ENCODE measurements at regions not wholly inside any gene's neighbourhood (a gene's known extent, or its start where the extent isn't known, plus 50 kb on each side); places are given as distances from the start of the nearest gene placed in this dataset.

GRCh38 chr10:69726850-69727249 lies 74.9 kb upstream of the COL13A1 start:
- H3K4me1 Mint-ChIP-seq, result no peaks in the 10 kb centered on the region
- ATAC-seq (replicated peaks; ENCODE audit: extremely low read depth, poor library complexity, severe bottlenecking) (no peak), DNase-seq (ENCODE audit: low spot score in 2 of 2) (no peak)
- no peaks in the 10 kb centered on the region for H3K36me3 Mint-ChIP-seq (ENCODE audit: insufficient read depth)
- H3K4me3 Mint-ChIP-seq, result no peak overlapping the region
- peaks cover 63% of the 10 kb centered on the region for H3K27me3 Mint-ChIP-seq
- H3K27ac Mint-ChIP-seq (ENCODE audit: low read depth), result no peak overlapping the region
- H3K9me3 Mint-ChIP-seq, result no peaks in the 10 kb centered on the region

GRCh38 chr10:69728335-69728870 lies 73.3 kb upstream of the COL13A1 start:
- peaks cover 63% of the 10 kb centered on the region for H3K27me3 Mint-ChIP-seq
- no peaks in the 10 kb centered on the region for H3K4me1 Mint-ChIP-seq
- H3K9me3 Mint-ChIP-seq, result no peaks in the 10 kb centered on the region
- H3K27ac Mint-ChIP-seq (ENCODE audit: low read depth), result no peak overlapping the region
- ATAC-seq (replicated peaks; ENCODE audit: extremely low read depth, poor library complexity, severe bottlenecking) (no peak), DNase-seq (ENCODE audit: low spot score in 2 of 2) (no peak)
- H3K4me3 Mint-ChIP-seq, result no peak overlapping the region
- no peaks in the 10 kb centered on the region for H3K36me3 Mint-ChIP-seq (ENCODE audit: insufficient read depth)

GRCh38 chr10:69729326-69730048 lies 72.2 kb upstream of the COL13A1 start:
- H3K27ac Mint-ChIP-seq (ENCODE audit: low read depth), result no peak overlapping the region
- no peak for DNase-seq (ENCODE audit: low spot score in 2 of 2)
- H3K27me3 Mint-ChIP-seq, result peaks cover 53% of the 10 kb centered on the region
- no peak overlapping the region for H3K4me3 Mint-ChIP-seq
- H3K36me3 Mint-ChIP-seq (ENCODE audit: insufficient read depth), result no peaks in the 10 kb centered on the region
- no peak for ATAC-seq (replicated peaks; ENCODE audit: extremely low read depth, poor library complexity, severe bottlenecking)
- H3K4me1 Mint-ChIP-seq, result peaks cover 4% of the 10 kb centered on the region
- H3K9me3 Mint-ChIP-seq, result no peaks in the 10 kb centered on the region

- no peaks in the 10 kb centered on the region for H3K36me3 Mint-ChIP-seq (ENCODE audit: insufficient read depth)
- DNase-seq (ENCODE audit: low spot score in 2 of 2), result no peak
- ATAC-seq (replicated peaks; ENCODE audit: extremely low read depth, poor library complexity, severe bottlenecking), result no peak
- H3K27me3 Mint-ChIP-seq, result peaks cover 43% of the 10 kb centered on the region
- peak overlapping the region; percentile 35 for H3K27ac Mint-ChIP-seq (ENCODE audit: low read depth)
- no peaks in the 10 kb centered on the region for H3K9me3 Mint-ChIP-seq
- peaks cover 10% of the 10 kb centered on the region for H3K4me1 Mint-ChIP-seq
- no peak overlapping the region for H3K4me3 Mint-ChIP-seq
Measured at GRCh38 chr10:69730251-69731156, 71.2 kb upstream of the COL13A1 start.

- DNase-seq (ENCODE audit: low spot score in 2 of 2) (no peak), ATAC-seq (replicated peaks; ENCODE audit: extremely low read depth, poor library complexity, severe bottlenecking) (no peak)
- peak overlapping the region; percentile 35 for H3K27ac Mint-ChIP-seq (ENCODE audit: low read depth)
- H3K9me3 Mint-ChIP-seq, result no peaks in the 10 kb centered on the region
- H3K27me3 Mint-ChIP-seq, result peaks cover 36% of the 10 kb centered on the region
- no peak overlapping the region for H3K4me3 Mint-ChIP-seq
- peaks cover 10% of the 10 kb centered on the region for H3K4me1 Mint-ChIP-seq
- H3K36me3 Mint-ChIP-seq (ENCODE audit: insufficient read depth), result no peaks in the 10 kb centered on the region
Measured at GRCh38 chr10:69731184-69731583, 70.5 kb upstream of the COL13A1 start.

DNA sequence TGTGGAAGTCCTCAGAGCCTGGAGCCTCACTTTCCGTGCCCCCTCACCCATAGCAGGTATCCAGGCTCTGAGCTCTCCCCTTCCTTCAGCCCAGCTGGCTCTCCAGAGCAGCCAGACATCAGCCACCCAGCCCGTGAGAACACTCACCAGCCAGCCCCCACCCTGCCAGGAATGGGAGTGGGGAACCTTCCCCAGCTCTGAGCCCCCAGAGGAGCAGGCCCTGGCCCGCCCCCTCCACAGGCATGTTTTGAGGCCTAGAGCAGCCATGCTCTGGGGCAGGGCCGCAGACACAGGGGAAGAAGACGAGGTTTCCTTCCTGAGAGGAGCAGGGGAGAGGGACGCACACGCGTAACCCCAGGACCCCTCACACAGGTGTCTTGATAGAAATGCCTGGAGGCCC lies 70.0 kb upstream of the COL13A1 start:
- H3K36me3 Mint-ChIP-seq (ENCODE audit: insufficient read depth), result no peaks in the 10 kb centered on the region
- no peak overlapping the region for H3K4me3 Mint-ChIP-seq
- ATAC-seq (replicated peaks; ENCODE audit: extremely low read depth, poor library complexity, severe bottlenecking), result no peak
- H3K4me1 Mint-ChIP-seq, result peaks cover 10% of the 10 kb centered on the region
- no peak for DNase-seq (ENCODE audit: low spot score in 2 of 2)
- H3K27ac Mint-ChIP-seq (ENCODE audit: low read depth), result no peak overlapping the region
- peaks cover 31% of the 10 kb centered on the region for H3K27me3 Mint-ChIP-seq
- H3K9me3 Mint-ChIP-seq, result no peaks in the 10 kb centered on the region

GRCh38 chr10:69732147-69732825 lies 69.4 kb upstream of the COL13A1 start:
- H3K4me1 Mint-ChIP-seq, result peaks cover 10% of the 10 kb centered on the region
- ATAC-seq (replicated peaks; ENCODE audit: extremely low read depth, poor library complexity, severe bottlenecking) (no peak), DNase-seq (ENCODE audit: low spot score in 2 of 2) (no peak)
- peaks cover 29% of the 10 kb centered on the region for H3K27me3 Mint-ChIP-seq
- no peak overlapping the region for H3K27ac Mint-ChIP-seq (ENCODE audit: low read depth)
- H3K4me3 Mint-ChIP-seq, result no peak overlapping the region
- H3K9me3 Mint-ChIP-seq, result no peaks in the 10 kb centered on the region
- H3K36me3 Mint-ChIP-seq (ENCODE audit: insufficient read depth), result no peaks in the 10 kb centered on the region

DNA sequence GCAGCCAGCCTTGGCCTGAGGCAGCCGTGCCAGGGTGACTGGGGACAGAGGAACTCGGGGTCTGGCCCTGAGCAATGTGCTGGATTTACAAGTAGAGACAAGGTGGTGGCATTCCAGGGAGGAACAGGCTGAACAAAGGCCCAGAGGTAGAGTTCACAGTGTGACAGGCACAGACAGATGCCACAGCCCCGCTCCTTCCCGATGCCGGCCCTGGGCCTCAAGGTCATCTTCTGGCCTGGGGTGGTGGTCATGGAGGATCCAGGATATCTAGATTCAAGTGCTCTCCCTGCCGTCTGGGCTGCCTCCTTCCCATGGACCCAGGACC lies 68.9 kb upstream of the COL13A1 start:
- ATAC-seq (replicated peaks; ENCODE audit: extremely low read depth, poor library complexity, severe bottlenecking) (no peak), DNase-seq (ENCODE audit: low spot score in 2 of 2) (no peak)
- H3K27me3 Mint-ChIP-seq, result peaks cover 29% of the 10 kb centered on the region
- peaks cover 10% of the 10 kb centered on the region for H3K4me1 Mint-ChIP-seq
- H3K4me3 Mint-ChIP-seq, result no peak overlapping the region
- no peak overlapping the region for H3K27ac Mint-ChIP-seq (ENCODE audit: low read depth)
- no peaks in the 10 kb centered on the region for H3K9me3 Mint-ChIP-seq
- no peaks in the 10 kb centered on the region for H3K36me3 Mint-ChIP-seq (ENCODE audit: insufficient read depth)

DNA sequence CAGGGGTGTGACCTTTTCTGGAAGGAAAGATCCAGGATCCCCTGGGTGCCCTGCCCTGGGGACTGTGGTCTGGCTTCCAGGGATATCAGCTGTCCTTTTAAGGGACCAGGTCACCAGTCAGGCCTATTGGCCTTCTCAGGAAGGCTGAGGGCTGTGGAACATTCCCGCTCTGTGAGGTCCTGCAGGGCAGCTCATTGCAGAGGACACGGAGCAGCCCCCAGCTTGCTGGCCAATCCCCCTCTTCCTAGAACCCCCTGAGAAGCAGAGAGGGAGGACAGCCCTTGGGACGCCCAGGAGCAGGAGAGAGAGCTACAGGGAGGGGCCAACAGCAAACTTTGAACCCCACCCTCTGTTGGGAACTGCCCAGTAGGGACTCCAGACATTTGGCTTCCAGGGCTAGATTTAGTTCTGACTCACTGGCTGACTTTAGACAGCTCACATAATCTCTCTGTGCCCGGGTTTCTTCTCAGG lies 67.9 kb upstream of the COL13A1 start:
- DNase-seq (ENCODE audit: low spot score in 2 of 2) (no peak), ATAC-seq (replicated peaks; ENCODE audit: extremely low read depth, poor library complexity, severe bottlenecking) (no peak)
- peaks cover 10% of the 10 kb centered on the region for H3K4me1 Mint-ChIP-seq
- no peaks in the 10 kb centered on the region for H3K36me3 Mint-ChIP-seq (ENCODE audit: insufficient read depth)
- H3K9me3 Mint-ChIP-seq, result no peaks in the 10 kb centered on the region
- peaks cover 20% of the 10 kb centered on the region for H3K27me3 Mint-ChIP-seq
- H3K4me3 Mint-ChIP-seq, result no peak overlapping the region
- no peak overlapping the region for H3K27ac Mint-ChIP-seq (ENCODE audit: low read depth)

- peaks cover 10% of the 10 kb centered on the region for H3K4me1 Mint-ChIP-seq
- H3K9me3 Mint-ChIP-seq, result no peaks in the 10 kb centered on the region
- no peak overlapping the region for H3K4me3 Mint-ChIP-seq
- no peak for ATAC-seq (replicated peaks; ENCODE audit: extremely low read depth, poor library complexity, severe bottlenecking)
- H3K36me3 Mint-ChIP-seq (ENCODE audit: insufficient read depth), result peaks cover 1% of the 10 kb centered on the region
- no peak for DNase-seq (ENCODE audit: low spot score in 2 of 2)
- H3K27ac Mint-ChIP-seq (ENCODE audit: low read depth), result no peak overlapping the region
- H3K27me3 Mint-ChIP-seq, result peaks cover 20% of the 10 kb centered on the region
Measured at GRCh38 chr10:69734416-69734796, 67.3 kb upstream of the COL13A1 start.

- Mint-ChIP-seq H3K9me3 (no peaks in the 10 kb centered on the region), H3K27me3 (peaks cover 20% of the 10 kb centered on the region), H3K4me1 (peaks cover 10% of the 10 kb centered on the region), H3K4me3 (no peak overlapping the region), H3K27ac (ENCODE audit: low read depth) (no peak overlapping the region), H3K36me3 (ENCODE audit: insufficient read depth) (peaks cover 2% of the 10 kb centered on the region)
- ATAC-seq (replicated peaks; ENCODE audit: extremely low read depth, poor library complexity, severe bottlenecking), result no peak
- DNase-seq (ENCODE audit: low spot score in 2 of 2), result no peak
Measured at GRCh38 chr10:69734797-69735468, 66.8 kb upstream of the COL13A1 start.
